ENCODE measurements at regions not wholly inside any gene's neighbourhood (a gene's known extent, or its start where the extent isn't known, plus 50 kb on each side); places are given as distances from the start of the nearest gene placed in this dataset.

DNA sequence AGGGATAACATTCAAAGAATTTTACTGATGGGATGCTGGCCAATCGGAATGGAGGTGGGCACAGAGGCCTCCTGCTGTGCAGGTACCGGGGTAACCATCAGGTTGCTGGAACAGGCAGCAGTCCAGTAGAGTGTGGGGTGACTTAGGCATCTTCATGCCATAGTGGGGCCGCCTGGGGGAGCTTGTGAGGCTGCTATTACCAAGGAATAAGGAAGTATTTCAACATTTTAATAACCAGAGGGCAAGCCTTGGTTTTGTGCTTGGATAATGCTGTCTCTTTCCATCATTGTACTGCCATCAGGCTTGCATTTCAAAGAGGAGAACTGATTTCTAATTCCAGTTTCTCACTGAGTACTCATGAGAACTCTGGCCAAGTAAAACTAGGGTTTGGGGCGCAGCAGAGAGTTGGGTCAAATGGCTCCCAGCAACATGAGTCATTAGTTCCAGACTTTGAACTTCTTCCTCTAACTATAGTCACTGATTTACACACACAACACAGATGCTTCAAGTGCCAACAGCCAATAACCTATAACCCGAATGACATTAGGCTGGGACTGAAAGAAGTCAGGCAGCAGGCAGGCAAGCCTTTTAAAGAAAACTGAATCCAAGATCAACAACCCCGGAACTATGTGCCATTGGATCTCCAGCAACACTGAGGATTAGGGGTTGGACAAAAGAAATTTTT is 56.1 kb upstream of the FHL2 start:
- H3K4me1 ChIP-seq (ENCODE audit: control insufficient read depth, extremely low read depth, insufficient read depth, low read length), result peaks cover 21% of the 10 kb centered on the region
- no peaks in the 10 kb centered on the region for H3K36me3 ChIP-seq (ENCODE audit: control insufficient read depth in 2 of 2, extremely low read depth in 1 of 2, insufficient read depth in 2 of 2, low read length in 2 of 2)
- H3K9ac ChIP-seq (ENCODE audit: control insufficient read depth, extremely low read depth, insufficient read depth, low read length), result peak overlapping the region; percentile 55
- FAIRE-seq, result no peak
- TF ChIP-seq, protein P1, sequence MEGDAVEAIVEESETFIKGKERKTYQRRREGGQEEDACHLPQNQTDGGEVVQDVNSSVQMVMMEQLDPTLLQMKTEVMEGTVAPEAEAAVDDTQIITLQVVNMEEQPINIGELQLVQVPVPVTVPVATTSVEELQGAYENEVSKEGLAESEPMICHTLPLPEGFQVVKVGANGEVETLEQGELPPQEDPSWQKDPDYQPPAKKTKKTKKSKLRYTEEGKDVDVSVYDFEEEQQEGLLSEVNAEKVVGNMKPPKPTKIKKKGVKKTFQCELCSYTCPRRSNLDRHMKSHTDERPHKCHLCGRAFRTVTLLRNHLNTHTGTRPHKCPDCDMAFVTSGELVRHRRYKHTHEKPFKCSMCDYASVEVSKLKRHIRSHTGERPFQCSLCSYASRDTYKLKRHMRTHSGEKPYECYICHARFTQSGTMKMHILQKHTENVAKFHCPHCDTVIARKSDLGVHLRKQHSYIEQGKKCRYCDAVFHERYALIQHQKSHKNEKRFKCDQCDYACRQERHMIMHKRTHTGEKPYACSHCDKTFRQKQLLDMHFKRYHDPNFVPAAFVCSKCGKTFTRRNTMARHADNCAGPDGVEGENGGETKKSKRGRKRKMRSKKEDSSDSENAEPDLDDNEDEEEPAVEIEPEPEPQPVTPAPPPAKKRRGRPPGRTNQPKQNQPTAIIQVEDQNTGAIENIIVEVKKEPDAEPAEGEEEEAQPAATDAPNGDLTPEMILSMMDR (optimal IDR thresholded peaks at IDR 0.05 in 1 of 3, IDR thresholded peaks at IDR 0.05 in 1 of 3, conservative IDR thresholded peaks at IDR 0.05 in 1 of 3; ENCODE audit: extremely low read depth in 1 of 3, insufficient read depth in 2 of 3, low read length in 3 of 3), result peak; percentile 43 to 53 (median 45)
- no peak for TF ChIP-seq EZH2 (IDR thresholded peaks at IDR 0.05; ENCODE audit: low read length)
- peak overlapping the region; percentile 3 for H2AFZ ChIP-seq (ENCODE audit: control insufficient read depth, low read length)
- H3K4me3 ChIP-seq (ENCODE audit: control insufficient read depth in 2 of 3, extremely low read depth in 1 of 3, insufficient read depth in 2 of 3, low read depth in 1 of 3, low read length in 3 of 3), result peak overlapping the region in 2 of 3 experiments; percentile 15 to 30
- H3K27me3 ChIP-seq (ENCODE audit: control insufficient read depth, extremely low read depth, insufficient read depth, low read length), result no peaks in the 10 kb centered on the region
- H4K20me1 ChIP-seq (ENCODE audit: control insufficient read depth, extremely low read depth, insufficient read depth, low read length), result no peaks in the 10 kb centered on the region
- H3K9me1 ChIP-seq (ENCODE audit: control insufficient read depth, extremely low read depth, insufficient read depth, low read length), result no peaks in the 10 kb centered on the region
- no peaks in the 10 kb centered on the region for H3K9me3 ChIP-seq (ENCODE audit: control insufficient read depth, low read depth, low read length)
- dilution Hi-C loops (cut with MboI; ENCODE audit: extremely low pct_ligation_motif_present, low sequenced_read_pairs), result no loop called here
- H3K4me2 ChIP-seq (ENCODE audit: control insufficient read depth, extremely low read depth, insufficient read depth, low read depth, low read length), result peak overlapping the region; percentile 75
- no peaks in the 10 kb centered on the region for H3K79me2 ChIP-seq (ENCODE audit: control insufficient read depth, insufficient read depth, low read length)
- peak overlapping the region; percentile 89 for H3K27ac ChIP-seq (ENCODE audit: control insufficient read depth, insufficient read depth, low read length)
- DNase-seq (ENCODE audit: low read depth, low spot score), result peak; percentile 21

DNA sequence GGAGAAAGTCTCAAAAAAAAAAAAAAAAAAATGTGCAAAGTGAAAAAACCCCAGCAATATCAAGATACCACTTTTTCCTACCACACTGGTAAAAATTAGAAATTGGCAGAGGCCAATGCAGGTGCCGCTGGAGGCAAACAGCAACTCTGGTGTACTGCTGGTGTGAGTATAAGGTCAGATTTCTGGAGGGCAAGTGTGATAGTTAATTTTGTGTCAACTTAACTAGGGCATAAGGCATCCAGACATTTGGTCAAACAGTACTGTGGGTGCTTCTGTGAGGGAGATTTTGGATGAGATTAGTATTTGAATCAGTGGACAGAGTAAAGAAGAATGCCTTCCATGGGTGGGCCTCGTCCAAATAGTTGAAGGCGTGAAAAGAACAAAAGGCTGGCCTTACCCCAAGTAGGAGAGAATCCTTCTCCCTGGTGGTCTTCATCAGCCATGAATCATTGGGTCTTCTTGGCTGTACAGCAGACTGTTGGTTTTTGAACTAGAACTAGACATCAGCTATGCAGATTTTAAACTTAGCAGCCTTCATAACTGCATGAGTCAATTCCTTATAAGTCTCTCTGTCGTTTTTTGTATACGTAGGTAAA is 52.8 kb upstream of the FHL2 start:
- H3K4me2 ChIP-seq (ENCODE audit: control insufficient read depth, extremely low read depth, insufficient read depth, low read depth, low read length), result no peak overlapping the region
- DNase-seq (ENCODE audit: low read depth, low spot score), result no peak
- H3K9me1 ChIP-seq (ENCODE audit: control insufficient read depth, extremely low read depth, insufficient read depth, low read length), result no peaks in the 10 kb centered on the region
- no peaks in the 10 kb centered on the region for H3K79me2 ChIP-seq (ENCODE audit: control insufficient read depth, insufficient read depth, low read length)
- no peaks in the 10 kb centered on the region for H4K20me1 ChIP-seq (ENCODE audit: control insufficient read depth, extremely low read depth, insufficient read depth, low read length)
- FAIRE-seq, result no peak
- no peak overlapping the region for H2AFZ ChIP-seq (ENCODE audit: control insufficient read depth, low read length)
- H3K27me3 ChIP-seq (ENCODE audit: control insufficient read depth, extremely low read depth, insufficient read depth, low read length), result no peaks in the 10 kb centered on the region
- no peak overlapping the region for H3K4me3 ChIP-seq (ENCODE audit: control insufficient read depth in 2 of 3, extremely low read depth in 1 of 3, insufficient read depth in 2 of 3, low read depth in 1 of 3, low read length in 3 of 3)
- H3K9me3 ChIP-seq (ENCODE audit: control insufficient read depth, low read depth, low read length), result no peaks in the 10 kb centered on the region
- dilution Hi-C loops (cut with MboI; ENCODE audit: extremely low pct_ligation_motif_present, low sequenced_read_pairs), result no loop called here
- no peak overlapping the region for H3K9ac ChIP-seq (ENCODE audit: control insufficient read depth, extremely low read depth, insufficient read depth, low read length)
- H3K36me3 ChIP-seq (ENCODE audit: control insufficient read depth in 2 of 2, extremely low read depth in 1 of 2, insufficient read depth in 2 of 2, low read length in 2 of 2), result no peaks in the 10 kb centered on the region
- no peak overlapping the region for H3K27ac ChIP-seq (ENCODE audit: control insufficient read depth, insufficient read depth, low read length)
- H3K4me1 ChIP-seq (ENCODE audit: control insufficient read depth, extremely low read depth, insufficient read depth, low read length), result peaks cover 25% of the 10 kb centered on the region
- TF ChIP-seq, protein P1 (optimal IDR thresholded peaks at IDR 0.05 in 1 of 3, IDR thresholded peaks at IDR 0.05 in 1 of 3, conservative IDR thresholded peaks at IDR 0.05 in 1 of 3; ENCODE audit: extremely low read depth in 1 of 3, insufficient read depth in 2 of 3, low read length in 3 of 3), result no peak
- no peak for TF ChIP-seq EZH2 (IDR thresholded peaks at IDR 0.05; ENCODE audit: low read length)

Data from keratinocyte (primary cell).